NCI-H1417 treated with DMSO at 0.1 percent for 48 hours (cell line): ENCODE measurements at regions not wholly inside any gene's neighbourhood (a gene's known extent, or its start where the extent isn't known, plus 50 kb on each side); places are given as distances from the start of the nearest gene placed in this dataset.
A peak's percentile ranks its signal among the peaks of the same experiment; 100 is the strongest.

Source experiments
- DNase-seq: peaks from one replicate; lab custom pipeline; 2025; lab: John Stamatoyannopoulos, UW

DNA sequence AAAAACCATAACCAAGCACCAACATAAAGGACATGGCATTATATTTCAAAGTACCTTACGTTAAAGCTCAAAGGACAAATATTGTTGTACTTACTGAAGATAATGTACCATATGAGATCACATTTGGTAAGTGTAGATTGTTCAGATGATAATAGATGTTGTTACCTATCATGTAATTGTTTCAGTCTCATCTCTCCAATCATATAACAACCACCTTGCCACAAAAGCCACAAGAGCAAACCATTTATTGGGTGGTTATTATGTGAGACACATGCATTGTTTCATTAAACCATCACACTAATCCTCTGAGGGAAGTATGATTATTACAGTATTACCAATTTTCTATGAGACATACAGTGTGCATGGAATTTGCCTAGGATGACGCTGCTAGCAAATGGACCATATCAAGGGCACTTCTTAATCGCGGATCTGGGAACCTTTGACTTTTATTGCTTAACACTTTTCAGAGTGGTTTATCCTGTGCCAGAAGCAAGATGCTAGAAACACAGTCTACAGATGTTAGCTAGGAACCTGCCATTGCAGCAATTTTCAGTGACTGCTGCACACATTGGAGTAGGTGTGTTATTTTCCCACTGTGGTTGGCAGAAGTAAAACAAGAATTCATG, 149.8 kb upstream of the AKIRIN2 start:
- DNase-seq, result no peak

DNA sequence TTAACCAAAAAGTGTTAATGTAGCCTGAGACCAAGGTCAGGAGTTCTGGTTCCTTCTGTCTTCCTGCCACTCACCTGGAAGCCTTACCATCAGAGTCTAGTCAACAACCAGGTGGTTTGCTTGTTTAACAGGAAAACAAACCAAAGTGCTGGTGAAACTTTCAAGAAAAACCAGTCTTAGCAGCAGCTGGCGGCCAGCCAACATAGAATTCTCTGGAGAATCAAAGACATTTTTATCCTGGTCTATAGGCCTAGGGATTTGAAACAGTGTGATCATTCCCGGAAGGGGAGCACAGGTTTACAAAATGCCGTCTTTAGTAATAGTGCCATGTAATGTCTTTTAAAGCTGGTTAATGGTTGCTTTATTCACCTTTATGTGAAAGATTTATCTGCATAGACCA, 146.6 kb upstream of the AKIRIN2 start:
- DNase-seq, result no peak

DNA sequence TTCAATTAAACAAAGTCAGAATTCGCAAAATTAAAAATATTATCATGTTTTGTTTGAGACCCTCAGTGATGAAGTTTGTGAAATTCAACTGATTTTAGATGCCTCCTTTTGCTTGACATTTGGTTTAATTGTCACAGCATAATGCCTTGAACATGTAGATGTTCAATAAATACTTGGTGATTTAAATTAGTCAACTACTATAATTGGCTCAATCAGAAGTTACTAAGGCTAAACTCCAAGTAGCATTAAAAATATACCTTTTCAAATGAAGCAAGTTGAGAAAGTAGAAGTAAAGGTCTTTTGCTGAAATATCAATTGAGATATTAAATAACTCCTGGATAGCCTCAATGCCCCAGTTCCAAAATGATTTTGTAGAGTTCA, 145.8 kb upstream of the AKIRIN2 start:
- no peak for DNase-seq

DNA sequence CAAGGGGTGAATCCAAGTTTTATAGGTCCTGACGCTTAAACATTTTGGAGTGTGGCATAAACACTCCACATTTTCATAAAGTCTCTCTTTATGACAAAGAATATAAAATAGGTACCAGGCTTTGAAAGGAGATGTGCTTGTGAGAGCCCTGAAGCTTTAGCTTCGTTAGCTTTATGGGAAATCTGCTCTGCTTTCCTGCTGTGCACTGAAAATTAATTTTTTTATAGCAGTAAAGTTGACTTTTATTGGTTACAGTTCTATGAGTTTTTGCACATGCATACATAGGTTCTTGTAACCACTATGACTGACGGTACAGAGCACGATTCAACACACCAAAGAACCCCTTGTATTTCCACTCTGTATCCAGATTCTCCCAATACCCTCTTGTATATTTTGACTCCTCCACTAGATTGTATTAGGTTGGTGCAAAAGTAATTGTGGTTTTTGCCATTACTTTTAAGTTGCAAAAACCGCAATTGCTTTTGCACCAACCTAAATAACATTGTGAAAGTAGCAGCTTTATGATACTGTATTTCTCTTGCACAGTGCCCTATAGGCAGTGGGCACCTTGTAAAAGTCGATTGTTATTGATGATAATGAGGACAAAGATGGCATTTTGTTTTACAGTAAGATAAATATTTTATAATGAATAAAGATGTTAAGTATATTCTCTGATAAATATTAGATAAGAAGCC, 145.2 kb upstream of the AKIRIN2 start:
- no peak for DNase-seq

DNA sequence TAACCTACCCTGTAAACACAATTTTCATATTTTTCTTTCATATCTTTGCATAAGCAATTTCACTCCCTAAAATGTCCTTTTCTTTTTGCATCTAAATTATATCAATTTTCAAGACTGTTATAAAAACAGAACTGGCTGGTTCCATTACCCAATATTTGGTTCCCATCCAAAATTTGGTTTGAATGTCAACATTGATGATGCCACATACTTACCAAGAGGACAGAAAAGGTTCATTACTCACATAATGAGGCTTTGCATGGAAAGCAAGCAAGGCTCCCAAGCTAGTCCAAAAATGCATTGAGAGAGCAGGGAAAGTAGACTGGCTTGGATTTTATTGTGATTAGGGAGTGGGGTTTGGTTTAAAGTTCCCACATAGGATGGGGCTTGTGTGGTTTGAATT, 144.4 kb upstream of the AKIRIN2 start:
- no peak for DNase-seq

DNA sequence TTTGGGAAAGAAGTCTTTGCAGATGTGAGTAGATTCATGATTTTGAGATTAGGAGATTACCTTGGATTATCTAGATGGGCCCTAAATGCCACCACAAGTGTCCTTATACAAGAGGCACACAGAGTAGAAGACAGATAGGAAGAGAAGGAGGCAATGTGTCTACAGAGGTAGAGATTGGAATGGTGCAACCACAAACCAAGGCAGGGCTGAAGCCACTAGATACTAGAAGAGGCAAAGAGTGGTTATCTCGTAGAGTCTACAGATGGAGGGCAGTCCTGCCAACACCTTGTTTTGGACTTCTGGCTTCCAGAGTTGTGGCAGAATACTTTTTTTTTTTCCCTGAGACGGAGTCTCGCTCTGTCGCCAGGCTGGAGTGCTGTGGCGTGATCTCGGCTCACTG, 138.3 kb upstream of the AKIRIN2 start:
- no peak for DNase-seq

DNA sequence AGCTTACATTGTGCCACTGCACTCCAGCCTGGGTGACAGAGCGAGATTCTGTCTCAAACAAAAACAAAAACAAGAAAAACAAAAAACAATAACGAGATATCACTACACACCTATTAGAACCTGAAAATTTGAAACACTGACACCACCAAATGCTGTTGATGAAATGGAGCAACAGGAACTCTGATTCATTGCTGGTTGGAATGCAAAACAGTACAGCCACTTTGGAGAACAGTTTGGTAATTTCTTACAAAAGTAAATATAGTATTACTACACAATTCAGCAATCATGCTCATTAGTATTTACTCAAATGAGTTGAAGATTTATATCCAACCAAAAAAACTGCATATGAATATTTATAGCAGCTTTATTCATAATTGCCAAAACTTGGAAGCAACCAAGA, 135.8 kb upstream of the AKIRIN2 start:
- DNase-seq, result no peak

DNA sequence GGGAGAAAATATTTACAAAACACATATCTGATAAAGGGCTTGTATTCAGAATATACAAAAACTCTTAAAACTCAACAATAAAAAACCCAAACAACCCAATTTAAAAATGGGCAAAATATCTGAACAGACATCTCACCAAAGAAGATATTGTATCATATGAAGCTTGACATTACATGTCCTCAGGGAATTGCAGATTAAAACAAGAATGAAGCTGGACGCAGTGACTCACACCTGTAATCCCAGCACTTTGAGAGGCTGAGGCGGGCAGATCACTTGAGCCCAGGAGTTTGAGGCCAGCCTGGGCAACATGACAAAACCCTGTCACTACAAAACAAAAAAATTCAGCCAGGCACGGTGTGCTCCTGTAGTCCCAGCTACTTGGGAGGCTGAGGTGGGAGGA, 135.4 kb upstream of the AKIRIN2 start:
- DNase-seq, result no peak

DNA sequence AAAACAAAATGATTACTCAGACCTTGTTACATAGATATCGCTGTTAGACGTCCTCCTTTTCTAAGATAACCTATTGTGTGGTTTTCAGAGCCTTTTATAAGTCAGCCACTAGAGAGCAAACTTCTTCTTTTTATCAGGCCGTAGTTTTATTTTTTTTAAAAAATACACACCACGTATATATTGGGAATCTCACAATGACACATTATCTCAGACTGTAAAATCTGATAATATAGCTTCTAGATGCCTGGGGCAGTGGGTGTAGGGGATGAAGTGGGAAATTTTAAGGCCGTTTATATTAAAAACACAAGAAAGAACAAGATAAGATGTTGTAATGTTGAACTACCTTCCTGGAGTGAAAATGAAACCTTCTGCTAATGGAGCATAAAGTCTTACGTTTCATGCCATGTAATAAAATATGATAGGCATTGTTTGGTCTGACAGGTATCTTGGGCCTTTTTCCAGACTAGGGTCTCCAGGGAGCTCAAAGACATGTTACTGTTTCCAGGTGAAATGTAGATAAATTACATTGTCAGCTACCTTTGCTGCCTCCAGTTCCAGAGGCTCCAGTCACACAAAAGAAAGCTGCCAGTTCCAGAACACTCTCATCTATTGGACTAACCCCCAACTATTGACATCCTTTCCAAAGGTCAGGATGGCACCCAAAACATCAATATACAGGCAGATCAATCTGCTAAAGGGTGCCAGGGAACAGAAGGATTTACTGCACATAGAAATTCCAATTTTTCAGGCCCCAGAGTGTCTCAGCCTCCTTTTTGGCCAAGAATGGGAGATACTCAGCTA, 130.2 kb upstream of the AKIRIN2 start:
- peak; percentile 52 for DNase-seq

DNA sequence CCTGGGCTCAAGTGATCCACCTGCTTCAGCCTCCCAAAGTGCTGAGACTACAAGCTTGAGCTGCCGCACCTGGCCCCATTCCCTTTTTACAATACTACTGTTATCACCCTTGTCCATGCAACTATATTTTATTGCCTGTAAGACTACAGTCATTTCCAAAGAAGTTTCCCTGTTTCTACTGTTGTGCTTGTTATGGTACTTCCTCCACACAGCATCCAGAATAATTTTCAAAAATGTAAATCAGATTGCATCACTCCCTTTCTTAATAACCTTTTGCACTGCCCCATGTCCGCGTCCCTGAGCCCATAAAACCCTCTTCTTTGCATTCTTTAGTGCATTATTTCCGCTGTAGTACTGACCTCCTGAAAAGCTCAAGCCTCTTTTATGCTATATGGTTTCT, 128.9 kb upstream of the AKIRIN2 start:
- DNase-seq, result no peak

DNA sequence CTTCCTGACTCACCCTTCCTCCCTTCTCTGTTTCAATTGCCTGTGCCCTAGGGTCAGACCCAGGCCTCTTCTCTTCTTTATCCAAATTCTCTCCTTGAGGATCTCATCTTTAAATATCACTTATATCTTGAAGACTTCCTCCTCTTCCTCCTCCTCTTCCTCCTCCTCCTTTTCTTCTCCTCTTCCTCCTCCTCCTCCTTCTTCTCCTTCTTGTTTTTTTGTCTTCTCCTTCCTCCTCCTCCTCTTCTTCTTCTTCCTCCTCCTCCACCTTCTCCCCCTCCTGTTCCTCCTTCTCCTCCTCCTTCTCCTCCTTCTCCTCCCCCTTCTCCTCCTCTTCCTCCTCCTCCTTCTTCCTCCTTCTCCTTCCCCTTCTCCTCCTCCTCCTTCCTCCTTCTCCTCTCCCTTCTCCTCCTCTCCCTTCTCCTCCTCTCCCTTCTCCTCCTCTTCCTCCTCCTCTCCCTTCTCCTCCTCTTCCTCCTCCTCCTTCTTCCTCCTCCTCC, 127.6 kb upstream of the AKIRIN2 start:
- no peak for DNase-seq

DNA sequence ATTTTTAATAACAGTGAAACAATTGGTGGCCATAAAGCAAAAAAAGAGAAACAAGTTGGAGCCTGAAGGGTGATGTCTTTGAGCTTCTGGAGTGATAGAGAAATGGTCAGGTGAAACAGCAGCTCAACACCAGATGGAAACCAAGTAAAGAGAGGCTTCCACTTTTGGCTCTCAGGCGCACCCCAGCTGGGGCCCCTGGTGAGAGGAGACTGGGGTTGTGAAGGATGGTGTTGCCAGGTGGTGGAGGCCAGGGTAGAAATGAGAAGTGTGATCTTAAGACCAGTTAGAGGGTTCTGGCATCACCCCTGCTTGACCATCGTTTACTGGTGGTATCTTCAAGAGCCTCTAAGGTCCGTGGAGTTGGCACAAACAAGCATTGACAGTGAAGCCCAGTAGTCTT, 126.0 kb upstream of the AKIRIN2 start:
- no peak for DNase-seq

DNA sequence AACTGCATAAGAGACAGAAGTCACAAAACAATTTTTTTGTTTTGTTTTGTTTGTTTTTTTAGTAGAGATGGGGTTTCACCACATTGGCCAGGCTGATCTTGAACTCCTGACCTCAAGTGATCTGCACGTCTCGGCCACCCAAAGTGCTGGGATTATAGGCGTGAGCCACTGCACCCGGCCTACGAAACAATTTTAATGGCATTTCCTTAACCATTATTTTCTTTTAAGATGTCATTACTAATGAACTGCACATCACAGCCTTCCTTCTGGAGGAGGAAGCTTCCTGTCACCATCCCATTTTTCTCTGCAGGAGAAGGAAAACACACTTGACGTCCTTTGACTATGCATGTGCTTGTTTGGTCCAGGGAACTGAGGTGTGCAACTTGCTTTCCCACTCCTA, 125.3 kb upstream of the AKIRIN2 start:
- no peak for DNase-seq

DNA sequence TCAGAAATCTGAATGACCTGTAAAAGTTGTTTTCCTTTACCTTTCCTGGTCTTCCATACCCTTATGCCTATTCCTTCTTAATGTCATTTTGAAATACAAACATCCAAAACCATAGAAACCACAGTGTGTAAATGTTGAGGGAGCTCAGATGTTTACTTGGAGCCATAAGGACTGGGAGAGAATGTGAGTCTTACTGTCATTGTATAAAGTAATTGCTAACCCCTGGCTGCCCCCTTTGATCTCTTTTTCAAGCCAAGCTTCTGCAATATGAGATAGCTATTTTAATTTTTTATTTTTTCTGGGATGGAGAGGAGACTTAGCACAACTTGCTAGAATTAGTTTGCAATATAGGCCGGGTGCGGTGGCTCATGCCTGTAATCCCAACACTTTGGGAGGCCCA, 124.4 kb upstream of the AKIRIN2 start:
- DNase-seq, result no peak

DNA sequence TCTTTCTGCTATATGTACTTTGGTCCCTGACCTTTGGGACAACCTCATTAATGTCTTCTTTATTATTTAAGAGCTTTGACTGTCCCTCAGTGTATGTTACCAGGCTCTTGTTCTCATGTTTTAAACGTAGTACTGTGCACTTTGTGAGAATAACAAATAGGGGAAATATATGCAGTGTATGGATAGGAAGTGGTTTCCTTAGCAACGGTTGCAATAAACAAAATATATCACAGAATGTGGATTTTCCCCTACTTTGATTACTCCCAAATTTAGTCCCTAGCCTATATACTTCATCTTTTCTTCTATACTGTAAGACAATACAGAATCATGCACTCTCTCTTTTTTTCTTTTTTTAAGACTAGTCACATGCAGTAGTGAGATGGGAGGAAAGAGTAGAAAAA, 123.8 kb upstream of the AKIRIN2 start:
- no peak for DNase-seq

DNA sequence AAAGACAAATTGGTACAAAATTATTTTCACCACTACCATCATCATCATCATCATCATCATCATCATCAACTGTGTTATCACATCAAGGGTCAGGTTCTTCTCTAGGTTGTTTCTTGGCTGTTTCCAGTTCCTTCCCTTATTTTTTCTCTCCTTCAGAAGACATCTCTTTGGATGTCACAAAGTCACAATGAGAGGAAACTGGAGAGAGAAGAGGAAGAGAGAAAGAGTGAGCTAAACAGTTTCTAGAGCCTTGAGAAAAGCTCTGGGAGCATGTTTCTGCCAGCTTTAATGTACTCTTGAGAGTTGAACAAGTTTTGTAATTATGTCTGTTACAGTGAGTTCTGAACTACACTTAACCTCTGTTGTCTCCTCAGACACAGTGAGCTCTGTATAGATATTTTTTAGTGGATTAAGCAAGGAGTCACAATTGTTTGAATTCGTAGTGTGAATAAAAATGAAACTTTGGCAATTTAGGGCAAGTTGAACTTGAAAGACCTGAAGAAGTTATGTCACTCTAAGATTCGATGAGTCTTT, 123.0 kb upstream of the AKIRIN2 start:
- no peak for DNase-seq

DNA sequence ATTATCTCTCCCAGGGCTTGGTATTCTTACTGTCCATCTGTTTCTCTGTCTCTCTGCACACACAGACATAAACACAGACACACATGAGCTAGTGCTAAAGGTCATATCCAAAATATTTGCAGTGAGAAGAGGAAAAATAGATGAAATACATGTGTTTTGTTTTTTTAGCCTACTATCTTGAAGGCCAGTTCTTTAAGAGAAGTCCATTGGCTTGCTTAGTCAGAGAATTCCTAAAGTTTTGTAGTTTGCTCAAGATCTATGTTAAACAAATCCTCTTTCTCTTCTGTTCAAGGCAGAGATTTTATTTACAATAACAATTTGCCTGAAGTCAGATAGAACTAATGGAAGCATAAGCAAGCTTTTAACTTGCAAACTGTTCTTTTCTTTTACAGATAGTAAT, 120.0 kb upstream of the AKIRIN2 start:
- DNase-seq, result no peak

DNA sequence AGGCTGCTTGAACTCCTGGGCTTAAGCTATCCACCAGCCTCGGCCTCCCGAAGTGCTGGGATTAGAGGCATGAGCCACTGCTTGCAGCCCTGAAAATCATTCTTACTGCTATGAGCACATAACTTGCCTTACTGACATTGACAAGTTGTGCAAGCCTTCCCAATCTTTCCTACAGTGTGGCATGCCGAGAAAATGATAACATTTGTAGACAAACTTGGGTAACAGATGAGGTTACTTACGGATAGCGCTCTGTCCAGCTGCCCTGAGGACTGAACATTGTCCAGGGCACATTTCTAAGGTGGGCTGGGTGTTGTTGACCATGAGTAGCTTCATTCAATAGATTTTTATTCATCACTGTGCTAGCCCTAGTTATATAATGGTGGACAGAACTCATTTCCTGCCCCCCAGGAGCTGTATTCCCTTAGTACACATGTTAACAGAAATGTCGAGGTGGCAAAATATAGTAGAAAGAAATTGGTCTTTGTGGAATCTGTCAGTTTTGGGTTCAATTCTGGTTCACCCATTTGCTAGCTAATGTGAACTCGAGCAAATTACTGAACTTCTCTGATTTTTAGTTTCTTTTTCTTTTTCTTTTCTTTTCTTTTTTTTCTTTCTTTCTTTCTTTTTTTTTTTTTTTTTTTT, 118.4 kb upstream of the AKIRIN2 start:
- no peak for DNase-seq

DNA sequence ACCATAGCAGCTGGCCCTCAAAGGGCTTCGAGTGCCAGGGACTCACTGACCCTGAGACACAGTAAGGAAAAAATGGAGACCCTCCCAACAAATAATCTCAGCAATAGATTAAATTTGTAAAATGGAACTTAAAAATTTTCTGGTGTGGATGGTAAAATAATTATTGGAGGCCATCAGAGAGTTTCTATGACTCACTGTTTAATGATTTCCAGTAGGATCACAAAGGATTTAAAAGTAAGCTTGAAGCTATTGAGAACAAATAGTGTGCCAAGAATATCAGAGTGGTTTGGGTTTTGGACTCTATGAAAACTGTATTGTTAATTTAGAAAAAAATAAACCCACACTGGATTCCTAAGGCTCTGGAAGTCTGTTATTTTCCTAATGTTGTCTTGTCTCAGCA, 115.2 kb upstream of the AKIRIN2 start:
- no peak for DNase-seq

DNA sequence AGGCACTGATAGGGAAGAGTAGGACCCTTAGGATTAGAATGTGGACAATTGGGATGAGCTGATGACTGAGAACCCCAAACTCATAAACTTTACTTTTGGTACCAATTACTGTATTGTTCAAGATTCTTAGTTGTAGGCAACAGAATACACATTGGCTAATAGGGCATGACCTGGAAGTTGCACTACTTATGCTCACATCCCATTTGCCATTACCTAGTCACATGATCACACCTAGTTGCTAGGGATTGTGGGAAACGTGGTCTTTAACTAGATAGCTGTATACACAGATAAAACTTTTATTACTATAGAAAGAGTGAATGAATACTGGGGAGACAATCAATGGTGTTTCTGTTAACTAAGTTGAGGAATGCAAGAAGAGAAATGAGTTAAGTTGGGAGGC, 113.4 kb upstream of the AKIRIN2 start:
- DNase-seq, result no peak

DNA sequence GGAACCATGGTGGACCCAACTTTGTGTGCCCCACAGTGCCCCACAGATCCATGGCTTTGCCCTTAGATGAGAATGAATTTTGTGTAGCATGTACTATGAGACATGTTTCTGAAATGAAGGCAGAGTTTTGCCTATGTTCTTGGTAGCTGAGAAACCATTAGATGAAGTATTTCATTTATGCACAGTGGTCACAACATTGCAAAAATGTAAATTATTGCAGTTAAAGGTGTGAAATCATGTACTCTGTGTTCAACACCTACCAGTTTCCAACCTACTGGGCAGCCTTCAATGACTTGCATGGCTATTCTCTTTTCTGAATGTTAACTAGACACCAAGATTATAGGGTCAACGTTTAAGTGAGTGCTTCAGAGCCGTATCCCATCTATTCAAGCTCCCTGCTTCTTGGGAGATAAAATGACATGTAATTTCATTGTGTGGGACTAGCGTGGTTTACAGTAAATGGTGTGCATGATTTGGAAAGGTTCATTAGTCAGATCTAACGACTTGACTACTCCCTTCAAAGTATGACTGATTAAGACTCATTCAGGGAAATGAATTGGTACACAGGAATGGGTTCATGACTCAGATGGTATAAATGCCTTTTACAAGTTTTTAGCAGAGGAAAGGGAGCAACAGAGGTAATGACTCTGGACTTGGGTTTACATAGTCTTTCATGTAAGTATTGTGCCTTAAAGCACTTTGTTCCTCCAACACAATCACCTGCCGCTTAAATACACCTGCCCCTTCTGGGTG, 106.1 kb upstream of the AKIRIN2 start:
- no peak for DNase-seq

DNA sequence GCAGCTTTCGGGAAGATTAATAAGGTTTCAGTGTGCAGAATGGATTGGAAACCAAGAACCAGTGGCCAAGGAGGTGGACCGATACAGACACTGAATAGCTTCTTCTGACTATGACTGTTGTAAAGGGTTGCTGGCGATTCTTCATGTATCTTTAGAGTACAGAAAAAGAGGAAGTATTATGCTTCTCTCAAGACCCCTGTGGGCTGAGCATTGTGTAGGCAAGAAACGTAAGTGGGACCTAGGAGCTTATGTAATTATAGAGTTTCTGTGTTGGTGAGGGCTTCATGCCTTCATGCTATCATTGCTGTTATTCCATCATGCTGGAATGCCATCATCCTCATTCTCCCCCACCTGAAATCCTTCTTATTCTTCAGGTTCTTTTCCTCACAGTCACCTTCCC, 105.4 kb upstream of the AKIRIN2 start:
- no peak for DNase-seq
